Activated naive CD8-positive, alpha-beta T cell treated with anti-CD3 and anti-CD28 coated beads for 36 hours (primary cell): ENCODE measurements at regions not wholly inside any gene's neighbourhood (a gene's known extent, or its start where the extent isn't known, plus 50 kb on each side); places are given as distances from the start of the nearest gene placed in this dataset.

Source experiments
- DNase-seq: peaks from one replicate; pipeline ENCODE4 v3.0.0; 2021
- H3K27ac Mint-ChIP-seq: one replicate; pipeline ENCODE4 v1.8.0; 2022; ENCODE audit warnings: mild to moderate bottlenecking, moderate library complexity, mixed read lengths
- H3K27me3 Mint-ChIP-seq: one replicate; pipeline ENCODE4 v1.8.0; 2022; ENCODE audit warnings: mild to moderate bottlenecking, mixed read lengths
- H3K36me3 Mint-ChIP-seq: one replicate; pipeline ENCODE4 v1.8.0; 2021; ENCODE audit warnings: mild to moderate bottlenecking, mixed read lengths
- H3K4me1 Mint-ChIP-seq: one replicate; pipeline ENCODE4 v1.8.0; 2021; ENCODE audit warnings: mixed read lengths
- H3K4me3 Mint-ChIP-seq: one replicate; pipeline ENCODE4 v1.8.0; 2022; ENCODE audit warnings: mild to moderate bottlenecking, moderate library complexity, mixed read lengths
- H3K9me3 Mint-ChIP-seq: one replicate; pipeline ENCODE4 v1.8.0; 2022; ENCODE audit warnings: mixed read lengths

DNA sequence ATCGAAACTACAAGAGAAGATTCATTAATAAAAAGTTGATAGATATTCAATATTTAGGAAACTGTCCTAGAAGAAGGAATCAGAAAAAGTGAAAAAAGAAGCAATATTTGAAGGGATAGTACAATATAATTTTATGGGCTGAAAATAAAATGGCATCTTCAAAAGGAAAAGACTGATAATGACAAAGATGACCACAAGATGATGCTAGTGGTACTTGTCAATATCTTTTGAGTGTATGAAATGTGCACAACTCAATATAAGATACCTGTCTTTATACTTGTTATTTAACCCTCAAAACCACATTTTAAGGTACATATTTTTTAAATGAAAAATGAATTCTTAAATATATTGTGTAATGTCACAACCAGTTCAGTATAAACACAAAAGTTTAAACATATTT is 1059.6 kb upstream of the RAG2 start:
- Mint-ChIP-seq H3K9me3 (peaks cover 6% of the 10 kb centered on the region), H3K4me1 (no peaks in the 10 kb centered on the region), H3K27me3 (no peaks in the 10 kb centered on the region), H3K27ac (no peak overlapping the region), H3K36me3 (no peaks in the 10 kb centered on the region), H3K4me3 (no peak overlapping the region)
- no peak for DNase-seq

DNA sequence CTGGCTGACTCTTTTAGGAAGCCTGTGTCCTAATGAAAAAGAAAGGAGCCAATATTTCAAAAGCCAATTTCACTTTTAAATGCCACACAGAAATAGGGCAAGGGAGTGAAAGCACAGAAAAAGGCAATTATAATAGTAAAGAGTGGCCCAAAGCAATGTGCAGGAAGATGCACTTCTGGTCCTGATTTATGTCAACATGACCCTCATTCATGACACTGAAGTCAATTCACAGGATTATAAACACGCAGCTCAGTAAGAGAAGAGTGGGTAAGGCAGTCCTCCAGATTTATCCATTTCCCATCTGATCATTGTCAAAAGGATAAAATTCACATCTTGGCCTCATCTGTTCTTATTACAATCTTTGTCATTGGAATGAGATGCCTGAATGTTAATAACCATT is 1049.7 kb upstream of the RAG2 start:
- Mint-ChIP-seq H3K27ac (no peak overlapping the region), H3K4me3 (no peak overlapping the region), H3K4me1 (no peaks in the 10 kb centered on the region), H3K27me3 (no peaks in the 10 kb centered on the region), H3K9me3 (peaks cover 4% of the 10 kb centered on the region), H3K36me3 (no peaks in the 10 kb centered on the region)
- DNase-seq, result no peak

DNA sequence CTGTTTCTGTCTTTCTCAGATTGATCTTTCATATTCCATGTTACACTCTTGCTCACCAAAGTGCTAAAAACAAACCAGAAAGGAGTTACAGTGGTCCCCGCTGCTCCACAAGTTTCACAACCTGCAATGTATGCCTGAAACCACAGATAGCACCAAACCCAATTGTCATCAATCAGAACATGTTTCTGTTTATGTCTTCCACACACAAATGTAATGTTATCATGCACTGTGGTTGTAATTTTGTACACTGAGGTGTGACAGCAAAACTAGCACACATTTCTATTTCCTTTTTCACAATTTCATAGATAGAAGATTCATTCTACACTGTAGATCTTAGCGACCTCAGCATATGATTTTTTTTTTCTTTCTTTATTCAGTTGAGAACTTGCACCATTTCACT is 1045.9 kb upstream of the RAG2 start:
- Mint-ChIP-seq H3K27me3 (no peaks in the 10 kb centered on the region), H3K27ac (no peak overlapping the region), H3K4me1 (no peaks in the 10 kb centered on the region), H3K36me3 (no peaks in the 10 kb centered on the region), H3K9me3 (peaks cover 2% of the 10 kb centered on the region), H3K4me3 (no peak overlapping the region)
- DNase-seq, result no peak

DNA sequence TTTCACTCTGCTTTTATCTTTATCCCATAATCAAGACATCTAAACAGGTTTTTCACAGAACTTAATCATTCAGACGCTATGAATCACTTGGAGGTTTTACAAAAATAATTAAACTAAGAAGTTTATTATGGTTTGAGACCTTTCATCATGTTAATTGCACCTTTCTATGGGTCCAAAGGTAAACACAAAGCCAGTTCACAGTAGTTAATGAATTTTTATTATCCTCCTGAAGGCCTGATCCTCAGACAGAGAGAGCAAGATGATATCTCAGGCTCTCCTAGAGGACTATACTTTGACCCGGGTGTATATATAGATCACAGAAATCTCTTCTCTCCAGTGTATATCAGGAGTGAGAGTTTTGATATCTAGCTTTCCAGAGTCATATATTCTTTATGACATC is 1044.3 kb upstream of the RAG2 start:
- Mint-ChIP-seq H3K4me3 (no peak overlapping the region), H3K9me3 (peaks cover 2% of the 10 kb centered on the region), H3K36me3 (no peaks in the 10 kb centered on the region)

DNA sequence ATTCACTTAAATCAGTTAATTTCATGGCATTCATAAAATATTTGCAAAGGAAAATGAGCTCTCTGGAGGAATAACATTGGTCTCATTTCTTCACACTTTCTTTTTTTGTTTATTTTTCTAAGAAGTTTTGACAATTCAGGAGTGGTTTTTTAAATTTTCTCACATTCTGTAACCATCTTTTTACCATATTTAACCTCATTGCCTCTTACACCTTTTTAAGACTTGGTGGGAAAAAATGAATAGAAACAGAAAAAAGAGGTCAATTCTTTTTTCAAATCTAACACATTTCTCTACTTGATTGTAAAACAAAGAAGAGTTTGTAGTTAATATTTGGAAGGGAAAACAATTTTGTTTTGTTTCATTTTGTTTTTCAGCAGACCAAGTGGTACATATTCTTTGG is 1034.7 kb upstream of the RAG2 start:
- no peak overlapping the region for H3K27ac Mint-ChIP-seq
- DNase-seq, result no peak
- H3K27me3 Mint-ChIP-seq, result no peaks in the 10 kb centered on the region
- H3K4me3 Mint-ChIP-seq, result no peak overlapping the region
- H3K4me1 Mint-ChIP-seq, result no peaks in the 10 kb centered on the region
- H3K9me3 Mint-ChIP-seq, result peaks cover 2% of the 10 kb centered on the region
- H3K36me3 Mint-ChIP-seq, result no peaks in the 10 kb centered on the region

More for the DNA sequence above, 1044.3 kb upstream of the RAG2 start:
- no peaks in the 10 kb centered on the region for H3K27me3 Mint-ChIP-seq
- H3K27ac Mint-ChIP-seq, result no peak overlapping the region
- DNase-seq, result no peak
- no peaks in the 10 kb centered on the region for H3K4me1 Mint-ChIP-seq

DNA sequence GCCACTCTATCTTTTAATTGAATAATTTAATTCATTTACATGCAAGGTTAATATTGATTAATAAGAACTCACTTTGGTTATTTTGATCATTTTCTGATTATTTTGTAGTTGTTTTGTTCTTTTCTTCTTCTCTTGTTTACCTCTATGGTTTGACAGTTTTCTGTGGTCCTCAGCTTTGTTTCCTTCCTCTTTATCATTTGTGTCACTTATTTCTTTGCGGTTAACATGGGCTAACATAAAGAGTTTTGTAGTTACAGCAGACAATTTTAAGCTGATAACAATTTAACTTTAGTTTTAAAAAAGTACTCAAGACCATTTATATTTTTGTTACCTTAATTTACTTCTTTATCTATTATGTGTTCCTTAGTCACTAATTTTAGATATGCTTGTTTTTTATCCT is 1032.8 kb upstream of the RAG2 start:
- Mint-ChIP-seq H3K4me1 (no peaks in the 10 kb centered on the region), H3K27me3 (no peaks in the 10 kb centered on the region), H3K9me3 (peaks cover 3% of the 10 kb centered on the region), H3K4me3 (no peak overlapping the region), H3K27ac (no peak overlapping the region), H3K36me3 (no peaks in the 10 kb centered on the region)
- DNase-seq, result no peak

DNA sequence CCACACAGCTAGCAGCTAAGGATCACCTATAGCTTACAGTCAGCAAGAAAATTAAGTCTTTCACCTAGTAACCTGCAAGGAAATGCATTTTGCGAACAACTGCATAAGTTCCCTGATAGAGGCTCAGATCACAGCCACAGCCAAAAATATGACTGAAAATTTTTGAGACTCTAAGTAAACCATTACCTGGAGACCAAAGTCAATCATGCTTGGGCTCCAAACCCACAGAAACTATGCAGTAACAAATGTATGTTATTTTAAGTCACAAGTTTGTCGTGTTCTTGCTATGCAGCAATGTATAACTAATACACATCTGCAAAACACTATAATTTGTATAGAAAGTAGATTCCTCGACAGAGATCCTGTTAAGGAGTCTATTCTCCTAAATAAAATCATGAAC is 1025.7 kb upstream of the RAG2 start:
- DNase-seq, result no peak
- peaks cover 4% of the 10 kb centered on the region for H3K9me3 Mint-ChIP-seq
- no peaks in the 10 kb centered on the region for H3K27me3 Mint-ChIP-seq
- H3K36me3 Mint-ChIP-seq, result no peaks in the 10 kb centered on the region
- no peak overlapping the region for H3K4me3 Mint-ChIP-seq
- H3K4me1 Mint-ChIP-seq, result no peaks in the 10 kb centered on the region
- H3K27ac Mint-ChIP-seq, result no peak overlapping the region

DNA sequence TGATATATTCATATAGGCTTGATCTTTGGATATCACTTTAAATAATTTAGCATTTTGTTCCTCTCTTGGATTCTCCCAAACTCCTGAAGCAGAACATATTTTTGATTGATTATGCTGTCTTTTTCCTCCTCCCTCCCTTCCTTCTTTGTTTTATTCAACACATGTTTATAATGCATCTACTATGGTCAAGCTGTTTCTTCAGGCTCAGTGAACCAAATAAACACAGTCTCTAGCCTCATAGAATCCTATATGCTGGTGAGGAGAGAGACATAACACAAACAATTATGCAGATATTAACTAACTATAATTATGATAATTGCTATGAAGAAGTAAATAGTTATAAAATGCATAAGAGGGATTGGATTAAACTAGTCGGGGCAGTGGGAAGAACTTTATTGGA is 1023.6 kb upstream of the RAG2 start:
- H3K27ac Mint-ChIP-seq, result no peak overlapping the region
- DNase-seq, result no peak
- peaks cover 11% of the 10 kb centered on the region for H3K9me3 Mint-ChIP-seq
- H3K36me3 Mint-ChIP-seq, result no peaks in the 10 kb centered on the region
- no peaks in the 10 kb centered on the region for H3K27me3 Mint-ChIP-seq
- no peaks in the 10 kb centered on the region for H3K4me1 Mint-ChIP-seq
- H3K4me3 Mint-ChIP-seq, result no peak overlapping the region

DNA sequence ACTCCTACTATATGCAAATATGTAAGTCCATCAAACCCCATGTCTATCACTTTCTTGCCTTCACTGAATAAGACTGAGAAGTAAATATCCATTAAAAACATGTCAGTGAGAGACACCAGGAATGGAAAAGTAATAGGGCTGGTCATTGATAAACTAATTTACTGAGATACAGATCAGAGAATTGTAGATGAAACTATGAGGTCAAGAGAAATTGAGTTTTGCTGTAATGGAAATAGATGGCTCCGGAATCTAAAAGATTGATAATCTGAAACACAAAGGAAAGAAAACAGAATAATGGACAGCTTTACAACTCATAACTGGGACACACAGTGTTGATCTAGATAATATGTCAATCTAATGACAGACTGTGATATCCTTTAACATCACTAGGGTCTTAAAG is 1018.3 kb upstream of the RAG2 start:
- Mint-ChIP-seq H3K4me3 (no peak overlapping the region), H3K36me3 (no peaks in the 10 kb centered on the region), H3K9me3 (peaks cover 9% of the 10 kb centered on the region), H3K27me3 (no peaks in the 10 kb centered on the region), H3K4me1 (no peaks in the 10 kb centered on the region), H3K27ac (no peak overlapping the region)
- DNase-seq, result no peak

DNA sequence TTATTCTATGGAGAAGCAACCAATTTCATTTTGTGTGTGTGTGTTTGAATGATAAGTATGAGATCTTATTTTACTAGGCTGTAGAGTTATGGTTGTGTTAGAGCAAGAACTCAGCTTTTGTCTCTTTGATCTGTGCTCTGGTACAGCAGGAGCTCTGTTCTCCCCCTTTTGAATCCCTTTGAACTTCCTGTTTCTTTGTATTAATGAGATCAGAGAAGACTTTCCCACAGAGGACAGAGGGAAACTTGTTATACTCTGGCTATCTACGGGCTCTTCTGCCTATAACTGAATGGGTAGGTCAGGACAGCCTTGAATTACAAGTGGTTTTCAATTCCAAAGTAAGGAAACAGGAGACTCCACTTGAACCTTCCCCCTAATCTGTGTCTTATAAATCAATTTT is 1015.0 kb upstream of the RAG2 start:
- H3K4me3 Mint-ChIP-seq, result no peak overlapping the region
- no peak overlapping the region for H3K27ac Mint-ChIP-seq
- H3K36me3 Mint-ChIP-seq, result no peaks in the 10 kb centered on the region
- no peak for DNase-seq
- no peaks in the 10 kb centered on the region for H3K4me1 Mint-ChIP-seq
- peaks cover 4% of the 10 kb centered on the region for H3K9me3 Mint-ChIP-seq
- no peaks in the 10 kb centered on the region for H3K27me3 Mint-ChIP-seq

DNA sequence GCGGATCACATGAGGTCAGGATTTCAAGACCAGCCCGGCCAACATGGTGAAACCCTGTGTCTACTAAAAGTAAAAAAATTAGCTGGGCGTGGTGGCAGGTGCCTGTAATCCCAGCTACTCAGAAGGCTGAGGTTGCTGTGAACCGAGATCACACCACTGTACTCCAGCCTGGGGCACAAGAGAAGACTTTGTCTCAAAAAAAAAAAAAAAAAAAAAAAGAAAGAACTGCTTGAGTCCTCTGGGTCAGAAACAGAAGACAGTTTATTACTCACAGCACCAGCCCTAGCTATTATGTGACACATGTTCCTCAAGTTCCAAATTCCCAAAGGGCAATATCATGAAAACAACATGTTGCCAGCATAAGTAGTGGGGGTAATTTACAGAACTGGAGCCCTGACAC is 1014.1 kb upstream of the RAG2 start:
- Mint-ChIP-seq H3K36me3 (no peaks in the 10 kb centered on the region), H3K9me3 (peaks cover 2% of the 10 kb centered on the region), H3K4me3 (no peak overlapping the region), H3K27me3 (no peaks in the 10 kb centered on the region), H3K27ac (no peak overlapping the region), H3K4me1 (no peaks in the 10 kb centered on the region)
- no peak for DNase-seq

DNA sequence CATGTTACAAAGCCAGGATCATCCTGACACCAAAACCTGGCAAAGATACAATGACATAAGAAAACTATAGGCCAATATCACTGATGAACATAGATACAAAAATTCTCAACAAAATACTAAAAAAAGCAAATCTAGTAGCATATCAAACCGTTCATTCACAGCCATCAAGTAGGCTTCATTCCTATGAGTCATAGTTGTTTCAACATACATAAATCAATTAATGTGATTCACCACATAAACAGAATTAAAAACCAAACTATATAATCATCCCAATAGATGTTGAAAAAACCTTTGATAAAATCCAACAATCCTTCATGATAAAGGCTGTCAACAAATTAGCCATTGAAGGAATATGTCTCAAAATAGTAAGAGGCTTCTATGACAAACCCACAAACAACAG is 1007.2 kb upstream of the RAG2 start:
- Mint-ChIP-seq H3K9me3 (peaks cover 13% of the 10 kb centered on the region), H3K36me3 (no peaks in the 10 kb centered on the region), H3K27me3 (no peaks in the 10 kb centered on the region), H3K27ac (no peak overlapping the region), H3K4me3 (no peak overlapping the region), H3K4me1 (no peaks in the 10 kb centered on the region)
- DNase-seq, result no peak

DNA sequence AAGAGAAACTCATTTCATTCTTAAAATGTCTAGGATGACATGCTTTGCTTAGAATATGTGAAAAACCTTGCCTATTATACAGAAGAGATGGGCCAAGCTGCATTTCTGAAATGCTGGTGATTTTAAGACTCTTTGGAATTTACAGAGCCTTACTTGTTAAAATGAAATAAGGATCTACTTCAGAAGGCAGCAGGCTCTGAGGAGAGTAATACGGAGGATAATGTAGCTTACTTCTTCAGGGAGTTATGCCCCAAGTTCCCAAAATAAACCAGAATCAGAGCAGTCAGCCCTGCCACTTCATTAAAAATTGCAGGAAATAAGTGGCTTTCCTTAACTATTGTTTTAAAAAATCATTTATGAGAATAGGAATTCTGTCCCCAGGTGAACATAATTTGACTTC is 1000.3 kb upstream of the RAG2 start:
- no peak overlapping the region for H3K27ac Mint-ChIP-seq
- H3K9me3 Mint-ChIP-seq, result peaks cover 10% of the 10 kb centered on the region
- DNase-seq, result no peak
- H3K4me1 Mint-ChIP-seq, result no peaks in the 10 kb centered on the region
- H3K27me3 Mint-ChIP-seq, result no peaks in the 10 kb centered on the region
- H3K36me3 Mint-ChIP-seq, result no peaks in the 10 kb centered on the region
- H3K4me3 Mint-ChIP-seq, result no peak overlapping the region

DNA sequence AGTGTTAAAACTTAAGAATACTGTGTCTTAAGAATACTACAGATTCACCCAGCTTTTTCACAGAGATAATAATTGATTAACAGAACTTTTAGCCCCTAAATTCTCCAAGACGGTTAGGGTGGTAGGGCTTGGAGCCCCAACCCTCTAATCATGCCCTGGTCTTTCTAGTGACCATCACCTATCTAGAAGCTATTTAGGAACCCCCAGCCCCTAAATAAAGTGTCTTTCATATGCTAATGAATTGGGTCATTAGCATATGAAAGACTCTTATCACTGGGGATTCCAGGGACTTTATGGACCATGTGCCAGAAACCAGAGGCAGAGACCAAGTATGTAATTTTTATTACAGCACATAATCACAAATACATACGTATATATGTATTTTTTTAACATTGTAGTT is 999.7 kb upstream of the RAG2 start:
- Mint-ChIP-seq H3K36me3 (no peaks in the 10 kb centered on the region), H3K4me3 (no peak overlapping the region), H3K4me1 (no peaks in the 10 kb centered on the region), H3K27ac (no peak overlapping the region), H3K27me3 (no peaks in the 10 kb centered on the region), H3K9me3 (peaks cover 5% of the 10 kb centered on the region)
- DNase-seq, result no peak

DNA sequence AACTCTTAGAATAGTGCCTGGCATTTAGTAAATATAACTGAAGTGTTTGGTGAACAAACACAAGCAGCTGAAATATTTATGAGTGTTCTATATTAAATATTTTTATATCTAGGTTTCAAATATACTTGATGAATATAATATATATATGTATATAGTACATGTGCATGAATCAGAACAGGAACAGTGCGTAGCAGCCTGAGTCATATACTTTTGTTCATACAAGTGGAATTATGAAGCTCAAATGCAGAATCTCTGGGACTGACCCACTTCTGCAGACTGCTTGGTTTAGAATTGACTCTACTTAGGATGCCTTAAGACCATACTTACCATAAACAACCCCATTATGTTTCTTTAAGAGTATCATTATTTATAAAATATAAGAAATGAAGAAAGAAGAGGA is 997.8 kb upstream of the RAG2 start:
- Mint-ChIP-seq H3K9me3 (no peaks in the 10 kb centered on the region), H3K4me3 (no peak overlapping the region), H3K36me3 (no peaks in the 10 kb centered on the region), H3K27me3 (no peaks in the 10 kb centered on the region), H3K4me1 (no peaks in the 10 kb centered on the region), H3K27ac (no peak overlapping the region)
- no peak for DNase-seq

DNA sequence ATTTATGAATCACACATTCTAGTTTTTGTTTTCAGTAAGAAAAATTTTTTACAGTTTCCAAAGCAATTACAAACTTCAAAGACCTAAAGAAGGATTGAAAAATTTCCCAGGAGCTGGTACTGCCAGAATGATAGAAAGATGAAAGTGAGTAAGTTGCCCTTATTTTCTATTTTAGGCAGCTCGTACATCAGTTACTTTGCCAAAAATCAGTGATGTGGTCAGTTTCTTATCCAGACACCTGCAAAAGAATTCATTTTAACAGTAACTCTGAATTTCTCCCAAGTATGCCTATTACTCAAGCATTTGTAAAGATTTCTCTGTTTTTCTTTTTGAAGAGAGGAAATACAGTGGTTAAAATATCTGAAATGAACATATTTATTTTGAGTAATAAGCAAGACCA is 976.3 kb upstream of the RAG2 start:
- DNase-seq, result no peak
- Mint-ChIP-seq H3K27ac (no peak overlapping the region), H3K4me3 (no peak overlapping the region), H3K27me3 (no peaks in the 10 kb centered on the region), H3K4me1 (no peaks in the 10 kb centered on the region), H3K36me3 (no peaks in the 10 kb centered on the region), H3K9me3 (no peaks in the 10 kb centered on the region)

DNA sequence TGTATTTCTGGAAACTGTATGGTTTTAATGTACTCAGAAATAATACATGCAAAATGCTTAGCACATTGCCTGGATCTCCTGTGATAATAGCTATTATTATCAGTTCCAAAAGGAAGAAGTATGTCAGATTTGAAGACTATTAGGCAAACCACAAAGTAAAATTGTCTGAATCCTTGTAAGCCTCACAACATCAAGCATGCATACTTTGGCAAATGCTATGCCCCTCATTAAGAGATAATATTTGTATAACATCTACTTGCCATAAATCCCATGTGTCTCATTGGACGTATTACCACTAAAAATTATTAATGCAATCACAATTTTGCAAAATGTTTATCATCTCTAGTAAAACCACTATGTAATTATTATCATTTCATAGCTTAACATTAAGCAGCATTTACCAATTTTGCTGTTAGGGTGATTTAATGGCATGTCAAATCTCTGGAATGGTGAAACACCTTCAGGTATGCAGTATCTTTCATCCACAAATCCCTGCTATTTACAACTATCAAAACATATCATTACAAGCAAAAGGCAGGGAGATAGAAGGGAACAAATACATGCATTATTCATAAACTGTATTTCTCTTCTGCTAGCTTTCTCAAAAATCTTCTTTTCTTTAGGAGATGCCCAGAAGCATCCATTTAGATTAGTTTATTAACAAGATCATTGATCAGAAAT is 974.6 kb upstream of the RAG2 start:
- no peaks in the 10 kb centered on the region for H3K36me3 Mint-ChIP-seq
- no peaks in the 10 kb centered on the region for H3K27me3 Mint-ChIP-seq
- no peak overlapping the region for H3K27ac Mint-ChIP-seq
- H3K9me3 Mint-ChIP-seq, result no peaks in the 10 kb centered on the region
- no peak for DNase-seq
- no peaks in the 10 kb centered on the region for H3K4me1 Mint-ChIP-seq
- no peak overlapping the region for H3K4me3 Mint-ChIP-seq
